GM19043 (cell line): ENCODE measurements at regions not wholly inside any gene's neighbourhood (a gene's known extent, or its start where the extent isn't known, plus 50 kb on each side); places are given as distances from the start of the nearest gene placed in this dataset.
A peak's percentile ranks its signal among the peaks of the same experiment; 100 is the strongest.
"Not testable (repeated sequence)": the region's sequence is repeated elsewhere in the genome, so short reads cannot be mapped to it uniquely, and the experiment has no call there.

ENCODE experiments used
- ATAC-seq: cut with Tn5 transposase; IDR thresholded peaks from one replicate; pipeline ENCODE4 v1.9.1; 2021; ENCODE audit warnings: low read depth; ENCODE audit not compliant: unreplicated experiment

DNA sequence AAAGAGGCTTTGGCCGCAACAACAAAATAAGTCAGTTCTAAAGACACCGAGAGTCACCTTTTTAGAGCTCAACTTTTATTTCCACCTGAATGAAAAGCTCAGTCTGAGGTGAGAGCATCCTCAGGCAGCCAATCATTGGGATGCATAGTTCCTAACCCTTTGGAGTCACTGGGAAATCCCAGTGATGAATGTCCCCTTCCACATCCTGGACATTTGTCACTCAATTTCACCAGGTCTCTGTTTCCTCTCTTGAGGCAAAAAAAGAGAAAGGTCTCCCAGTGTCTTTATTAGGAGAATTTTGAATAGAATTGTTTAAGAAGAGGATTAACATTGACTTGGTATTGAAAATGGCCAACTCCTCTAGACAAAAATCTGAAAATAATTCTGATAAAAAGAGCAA lies 137.5 kb upstream of the SPRED1 start:
- no peak for ATAC-seq

DNA sequence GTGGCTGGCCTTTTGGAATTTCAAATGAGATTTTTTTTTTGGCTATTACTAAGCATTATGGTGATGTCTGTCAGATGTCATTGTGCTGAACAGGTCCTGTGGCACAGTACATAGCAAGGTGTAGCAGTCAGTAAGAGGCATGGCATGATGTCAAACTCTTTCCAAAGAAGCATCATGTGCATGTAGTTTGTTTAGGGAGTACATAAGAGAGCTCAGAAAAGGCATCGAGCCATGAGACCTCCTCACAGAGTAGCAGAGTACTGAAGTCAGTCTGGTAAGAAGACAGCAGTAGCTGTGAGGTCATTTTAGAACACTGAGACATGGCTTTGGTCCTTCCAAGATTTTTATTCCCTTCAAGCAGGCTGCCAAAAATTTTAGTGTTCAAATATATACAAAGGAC lies 134.9 kb upstream of the SPRED1 start:
- ATAC-seq = no peak

- not testable (repeated sequence) for ATAC-seq
Measured at GRCh38 chr15:38119865-38120264, 132.8 kb upstream of the SPRED1 start.

GRCh38 chr15:38127306-38127771 lies 125.3 kb upstream of the SPRED1 start:
- ATAC-seq = no peak

GRCh38 chr15:38128341-38128781 lies 124.3 kb upstream of the SPRED1 start:
- no peak for ATAC-seq

DNA sequence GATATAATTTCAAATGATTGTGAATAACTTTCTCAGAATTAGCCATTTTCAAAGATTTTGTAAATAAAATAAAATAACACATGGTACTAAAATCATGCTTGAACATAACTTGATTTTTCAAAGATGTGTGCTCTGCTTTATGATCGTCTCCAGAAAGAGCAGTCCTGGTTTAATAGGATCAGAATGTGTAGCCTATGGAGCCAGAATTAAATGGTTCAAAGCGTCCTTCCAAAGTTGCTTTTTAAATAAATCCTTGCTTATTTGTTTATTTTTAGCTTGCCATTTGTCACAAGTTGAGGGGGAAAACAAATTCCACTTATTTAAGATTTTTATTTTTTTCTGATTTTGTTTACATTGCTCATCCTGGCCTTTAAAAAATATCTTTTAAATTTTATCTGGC lies 123.7 kb upstream of the SPRED1 start:
- no peak for ATAC-seq

- peak; percentile 62 for ATAC-seq
Measured at GRCh38 chr15:38129531-38130204, 123.0 kb upstream of the SPRED1 start.

GRCh38 chr15:38130205-38130567 lies 122.5 kb upstream of the SPRED1 start:
- peak; percentile 19 for ATAC-seq

DNA sequence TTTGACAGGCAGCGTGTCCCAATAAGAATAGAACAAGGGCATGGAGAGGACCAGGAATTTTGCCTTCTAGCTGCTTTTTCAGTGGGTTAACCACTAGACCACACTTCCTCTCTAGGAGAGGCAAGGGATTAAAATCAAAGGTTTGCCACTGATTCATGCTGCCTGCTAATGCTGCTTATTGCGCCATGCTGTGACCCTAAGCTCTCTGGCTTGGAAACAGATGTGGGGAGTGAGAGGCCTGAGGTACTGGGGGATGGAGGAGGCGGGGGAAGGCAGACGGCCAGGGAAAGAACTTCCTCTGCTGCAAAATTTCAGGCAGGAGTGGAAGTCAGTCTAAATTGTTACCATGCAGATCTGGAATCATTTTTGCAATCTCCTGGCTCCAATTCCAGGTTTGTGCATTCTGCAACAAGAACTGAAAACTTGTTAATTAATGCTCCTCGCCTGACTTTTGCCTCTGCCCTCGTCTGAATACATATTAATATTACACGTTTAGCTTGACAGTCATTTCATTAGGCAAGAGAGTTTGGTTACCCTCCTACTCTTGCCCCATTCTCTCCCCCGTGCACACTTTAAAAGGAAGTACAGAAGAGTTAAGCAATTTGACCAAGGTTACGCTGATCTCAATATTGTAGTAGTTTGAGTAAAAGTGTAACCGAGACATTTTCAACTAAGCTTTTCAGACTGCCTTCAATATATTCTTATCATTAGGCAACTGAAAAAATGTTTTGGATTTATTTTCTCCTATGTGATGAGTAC lies 121.7 kb upstream of the SPRED1 start:
- no peak for ATAC-seq

DNA sequence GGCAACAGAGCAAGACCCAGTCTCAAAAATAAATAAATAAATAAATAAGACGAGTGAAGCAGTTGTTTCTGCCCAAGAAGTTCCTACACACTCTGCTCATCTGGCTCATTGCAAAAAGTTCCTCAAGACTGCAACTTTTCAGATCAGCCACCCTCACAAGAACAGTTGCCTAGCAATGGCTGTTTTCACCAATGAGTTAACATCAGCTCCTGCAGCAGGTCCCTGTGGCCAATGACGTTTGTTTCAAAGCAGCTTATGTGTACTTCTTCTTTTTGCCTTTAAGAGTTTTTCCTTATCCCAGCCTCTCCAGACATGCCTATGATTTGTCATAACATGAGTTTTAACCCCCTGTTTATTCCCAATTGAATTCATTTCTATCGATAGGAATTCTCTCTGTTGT lies 118.4 kb upstream of the SPRED1 start:
- ATAC-seq = no peak

DNA sequence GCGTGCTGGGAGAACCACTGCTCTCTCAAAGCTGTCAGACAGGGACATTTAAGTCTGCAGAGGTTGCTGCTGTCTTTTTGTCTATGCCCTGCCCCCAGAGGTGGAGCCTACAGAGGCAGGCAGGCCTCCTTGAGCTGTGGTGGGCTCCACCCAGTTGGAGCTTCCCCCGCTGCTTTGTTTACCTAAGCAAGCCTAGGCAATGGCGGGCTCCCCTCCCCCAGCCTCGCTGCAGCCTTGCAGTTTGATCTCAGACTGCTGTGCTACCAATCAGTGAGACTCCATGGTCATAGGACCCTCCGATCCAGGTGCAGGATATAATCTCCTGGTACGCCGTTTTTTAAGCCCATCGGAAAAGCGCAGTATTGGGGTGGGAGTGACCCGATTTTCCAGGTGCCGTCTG lies 110.4 kb upstream of the SPRED1 start:
- ATAC-seq = not testable (repeated sequence)

- no peak for ATAC-seq
Measured at GRCh38 chr15:38144921-38145320, 107.7 kb upstream of the SPRED1 start.

GRCh38 chr15:38145651-38146111 lies 107.0 kb upstream of the SPRED1 start:
- no peak for ATAC-seq

GRCh38 chr15:38147246-38147645 lies 105.4 kb upstream of the SPRED1 start:
- ATAC-seq = no peak

GRCh38 chr15:38148471-38148870 lies 104.2 kb upstream of the SPRED1 start:
- ATAC-seq = no peak

- ATAC-seq = no peak
Measured at GRCh38 chr15:38149315-38149714, 103.3 kb upstream of the SPRED1 start.

DNA sequence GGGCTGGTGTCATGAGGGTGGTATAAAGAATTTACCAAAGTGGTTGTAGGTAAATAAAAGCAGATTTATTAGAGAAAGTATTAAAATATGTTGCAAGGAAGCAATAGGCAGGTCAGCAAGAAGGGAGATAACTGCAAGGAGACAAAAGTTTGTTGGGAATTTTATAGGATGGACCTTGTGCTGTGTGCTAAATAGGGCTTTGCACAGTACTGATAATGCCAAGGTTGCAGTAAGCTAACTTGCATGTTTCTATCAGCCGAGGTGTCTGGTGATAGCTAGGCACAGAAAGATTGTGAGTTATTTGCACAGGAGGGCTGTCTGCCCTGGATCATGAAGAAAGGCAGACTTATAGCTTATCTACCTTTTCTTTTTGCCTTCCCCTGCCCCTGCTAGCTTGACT lies 102.5 kb upstream of the SPRED1 start:
- no peak for ATAC-seq

DNA sequence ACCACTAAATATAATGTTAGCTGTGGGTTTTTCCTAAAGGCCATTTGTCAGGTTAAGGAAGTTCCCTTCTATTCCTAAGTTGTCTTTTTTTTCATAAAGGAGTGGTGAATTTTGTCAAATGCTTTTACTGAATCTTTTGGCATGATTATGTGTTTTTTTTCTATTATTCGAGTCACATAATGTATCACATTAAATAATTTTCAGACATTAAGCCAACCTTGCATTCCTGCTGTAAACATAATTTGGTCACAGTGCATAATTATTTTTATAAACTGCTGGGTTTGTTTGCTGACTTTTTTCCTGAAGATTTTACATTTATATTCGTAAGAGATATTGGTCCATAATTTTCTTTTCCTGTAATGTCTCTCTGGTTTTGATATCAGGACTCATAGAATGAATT lies 101.8 kb upstream of the SPRED1 start:
- ATAC-seq = no peak

GRCh38 chr15:38153781-38154180 lies 98.9 kb upstream of the SPRED1 start:
- no peak for ATAC-seq

DNA sequence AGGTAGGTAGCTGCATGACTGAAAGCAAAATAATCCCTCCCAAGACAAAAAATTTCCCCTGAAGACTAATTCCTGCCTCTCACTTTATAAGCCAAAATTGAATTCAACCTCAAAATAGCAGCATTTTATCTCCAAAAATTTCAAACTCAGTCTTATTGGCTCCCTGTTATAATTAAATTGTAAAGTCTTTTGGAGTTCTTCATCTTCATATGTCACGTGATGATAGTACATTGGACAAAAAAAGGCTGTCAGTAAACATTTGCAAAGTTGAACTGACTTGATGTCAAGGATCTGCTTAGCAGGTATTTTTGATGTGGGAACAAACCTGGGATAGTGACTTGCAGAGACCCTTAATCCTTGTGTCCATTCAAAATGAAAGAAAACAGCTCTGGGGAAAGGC lies 98.4 kb upstream of the SPRED1 start:
- no peak for ATAC-seq

- ATAC-seq = no peak
Measured at GRCh38 chr15:38154837-38155236, 97.8 kb upstream of the SPRED1 start.

GRCh38 chr15:38163658-38164057 lies 89.0 kb upstream of the SPRED1 start:
- ATAC-seq = no peak
